ENCODE measurements at regions not wholly inside any gene's neighbourhood (a gene's known extent, or its start where the extent isn't known, plus 50 kb on each side); places are given as distances from the start of the nearest gene placed in this dataset.

DNA sequence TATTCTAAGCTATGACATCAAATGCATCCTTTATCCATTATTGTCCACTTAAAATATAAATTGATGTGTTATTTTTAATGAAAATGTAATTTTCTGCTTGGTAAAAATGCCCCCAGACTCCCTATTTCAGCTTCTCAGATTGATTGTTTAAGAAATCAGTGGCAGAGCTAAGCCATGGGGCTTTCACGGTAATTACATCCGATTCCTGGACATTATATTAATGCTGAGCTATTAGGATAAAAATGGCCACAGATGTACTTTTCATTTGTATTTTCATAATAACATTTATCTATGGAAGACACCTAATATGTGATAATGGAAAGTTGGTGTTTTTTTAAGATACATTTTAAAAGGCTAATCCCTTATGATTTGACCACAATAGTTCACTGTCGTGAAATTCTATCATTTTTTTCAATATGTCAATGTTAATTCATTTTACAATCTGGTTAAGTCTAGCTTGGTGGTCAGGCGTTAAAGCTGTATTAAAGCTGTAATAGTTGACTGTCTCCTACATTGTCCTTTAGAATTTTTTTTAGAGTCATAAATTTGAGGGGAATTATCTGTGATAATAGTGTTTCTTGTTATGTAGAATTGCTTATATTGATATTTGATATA is 229.0 kb upstream of the UBE2E3 start:
- TF ChIP-seq, protein P1, sequence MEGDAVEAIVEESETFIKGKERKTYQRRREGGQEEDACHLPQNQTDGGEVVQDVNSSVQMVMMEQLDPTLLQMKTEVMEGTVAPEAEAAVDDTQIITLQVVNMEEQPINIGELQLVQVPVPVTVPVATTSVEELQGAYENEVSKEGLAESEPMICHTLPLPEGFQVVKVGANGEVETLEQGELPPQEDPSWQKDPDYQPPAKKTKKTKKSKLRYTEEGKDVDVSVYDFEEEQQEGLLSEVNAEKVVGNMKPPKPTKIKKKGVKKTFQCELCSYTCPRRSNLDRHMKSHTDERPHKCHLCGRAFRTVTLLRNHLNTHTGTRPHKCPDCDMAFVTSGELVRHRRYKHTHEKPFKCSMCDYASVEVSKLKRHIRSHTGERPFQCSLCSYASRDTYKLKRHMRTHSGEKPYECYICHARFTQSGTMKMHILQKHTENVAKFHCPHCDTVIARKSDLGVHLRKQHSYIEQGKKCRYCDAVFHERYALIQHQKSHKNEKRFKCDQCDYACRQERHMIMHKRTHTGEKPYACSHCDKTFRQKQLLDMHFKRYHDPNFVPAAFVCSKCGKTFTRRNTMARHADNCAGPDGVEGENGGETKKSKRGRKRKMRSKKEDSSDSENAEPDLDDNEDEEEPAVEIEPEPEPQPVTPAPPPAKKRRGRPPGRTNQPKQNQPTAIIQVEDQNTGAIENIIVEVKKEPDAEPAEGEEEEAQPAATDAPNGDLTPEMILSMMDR (IDR thresholded peaks at IDR 0.05; ENCODE audit: insufficient read depth, low read depth, low read length), result no peak
- TF ChIP-seq EZH2 (IDR thresholded peaks at IDR 0.05; ENCODE audit: insufficient read depth, low read length), result no peak

Measured in astrocyte (in vitro differentiated cells and primary cell).